Embryonic facial prominence (tissue), 1 donor: ENCODE measurements at regions not wholly inside any gene's neighbourhood (a gene's known extent, or its start where the extent isn't known, plus 50 kb on each side); places are given as distances from the start of the nearest gene placed in this dataset.
"Not testable (repeated sequence)": the region's sequence is repeated elsewhere in the genome, so short reads cannot be mapped to it uniquely, and the experiment has no call there.

Source experiments
- DNase-seq: peaks from one replicate; pipeline ENCODE4 v3.0.0-alpha.2; 2016; ENCODE audit errors: extremely low spot score

- no peak for DNase-seq
These were observed 61.9 kb upstream of the ADGRL2 start for GRCh38 chr1:81738875-81739274.

- no peak for DNase-seq
These were observed 67.3 kb upstream of the ADGRL2 start for GRCh38 chr1:81733480-81733879.

GRCh38 chr1:81731989-81732388 lies 68.7 kb upstream of the ADGRL2 start:
- no peak for DNase-seq

GRCh38 chr1:81730881-81731280 lies 69.9 kb upstream of the ADGRL2 start:
- DNase-seq: no peak

GRCh38 chr1:81730299-81730698 lies 70.4 kb upstream of the ADGRL2 start:
- DNase-seq: not testable (repeated sequence)

GRCh38 chr1:81729818-81730217 lies 70.9 kb upstream of the ADGRL2 start:
- no peak for DNase-seq

GRCh38 chr1:81729239-81729638 lies 71.5 kb upstream of the ADGRL2 start:
- DNase-seq: no peak

GRCh38 chr1:81725823-81726222 lies 74.9 kb upstream of the ADGRL2 start:
- DNase-seq: no peak

- DNase-seq: not testable (repeated sequence)
These were observed 78.0 kb upstream of the ADGRL2 start for GRCh38 chr1:81722631-81723328.

GRCh38 chr1:81720256-81720655 lies 80.5 kb upstream of the ADGRL2 start:
- DNase-seq: not testable (repeated sequence)

- no peak for DNase-seq
These were observed 83.5 kb upstream of the ADGRL2 start for GRCh38 chr1:81717230-81717629.

GRCh38 chr1:81715391-81715790 lies 85.3 kb upstream of the ADGRL2 start:
- DNase-seq: no peak

- no peak for DNase-seq
These were observed 86.1 kb upstream of the ADGRL2 start for GRCh38 chr1:81714636-81715035.

- no peak for DNase-seq
These were observed 88.3 kb upstream of the ADGRL2 start for GRCh38 chr1:81712425-81712824.

- DNase-seq: no peak
These were observed 89.9 kb upstream of the ADGRL2 start for GRCh38 chr1:81710857-81711256.

GRCh38 chr1:81708250-81708649 lies 92.5 kb upstream of the ADGRL2 start:
- no peak for DNase-seq

GRCh38 chr1:81706650-81707435 lies 93.9 kb upstream of the ADGRL2 start:
- no peak for DNase-seq

GRCh38 chr1:81703756-81704463 lies 96.8 kb upstream of the ADGRL2 start:
- DNase-seq: no peak

- DNase-seq: no peak
These were observed 97.4 kb upstream of the ADGRL2 start for GRCh38 chr1:81703391-81703755.

GRCh38 chr1:81702903-81703302 lies 97.8 kb upstream of the ADGRL2 start:
- no peak for DNase-seq

- no peak for DNase-seq
These were observed 98.5 kb upstream of the ADGRL2 start for GRCh38 chr1:81702079-81702715.
